Astrocyte of the cerebellum (primary cell): ENCODE measurements at regions not wholly inside any gene's neighbourhood (a gene's known extent, or its start where the extent isn't known, plus 50 kb on each side); places are given as distances from the start of the nearest gene placed in this dataset.
"Not testable (repeated sequence)": the region's sequence is repeated elsewhere in the genome, so short reads cannot be mapped to it uniquely, and the experiment has no call there.

Experiments used
- DNase-seq: peaks from one replicate; pipeline ENCODE4 v3.0.0-alpha.2; 2011; ENCODE audit warnings: low read depth
- H3K4me3 ChIP-seq: 2 replicates; pipeline ENCODE4 v1.5.1; 2011; ENCODE audit warnings: mild to moderate bottlenecking, low read depth, low read length, moderate library complexity
- in situ Hi-C: cut with HindIII; loops from 2 replicates; pipeline ENCODE4 v1.10.0; 2017; ENCODE audit warnings: low sequenced_read_pairs
- TF ChIP-seq, protein P1 (sequence below): IDR thresholded peaks from 2 replicates; pipeline ENCODE4 v1.5.1; 2012; ENCODE audit warnings: low read length, low read depth, moderate library complexity, mild to moderate bottlenecking; ENCODE audit errors: missing control alignments

DNA sequence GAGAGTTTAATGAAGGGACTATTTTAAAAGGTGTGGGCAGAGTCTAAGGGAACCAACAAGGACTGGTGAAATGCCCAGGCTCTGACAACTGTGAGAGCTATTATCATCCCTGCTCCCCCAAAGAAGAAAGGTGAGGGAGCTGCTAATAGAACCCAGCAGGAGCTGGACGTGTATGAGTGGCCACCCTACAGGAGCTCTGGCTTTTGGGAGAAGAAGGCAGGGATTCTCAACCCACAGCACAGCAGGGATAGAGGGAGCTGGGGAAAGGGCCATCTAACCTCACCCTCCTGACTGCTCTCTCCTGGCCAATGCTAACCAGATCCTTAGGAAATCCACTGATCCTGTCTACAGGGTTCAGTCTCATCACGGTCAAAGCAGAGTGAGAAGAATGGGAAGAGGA, 57.1 kb downstream of the GRIN2B start:
- TF ChIP-seq, protein P1, sequence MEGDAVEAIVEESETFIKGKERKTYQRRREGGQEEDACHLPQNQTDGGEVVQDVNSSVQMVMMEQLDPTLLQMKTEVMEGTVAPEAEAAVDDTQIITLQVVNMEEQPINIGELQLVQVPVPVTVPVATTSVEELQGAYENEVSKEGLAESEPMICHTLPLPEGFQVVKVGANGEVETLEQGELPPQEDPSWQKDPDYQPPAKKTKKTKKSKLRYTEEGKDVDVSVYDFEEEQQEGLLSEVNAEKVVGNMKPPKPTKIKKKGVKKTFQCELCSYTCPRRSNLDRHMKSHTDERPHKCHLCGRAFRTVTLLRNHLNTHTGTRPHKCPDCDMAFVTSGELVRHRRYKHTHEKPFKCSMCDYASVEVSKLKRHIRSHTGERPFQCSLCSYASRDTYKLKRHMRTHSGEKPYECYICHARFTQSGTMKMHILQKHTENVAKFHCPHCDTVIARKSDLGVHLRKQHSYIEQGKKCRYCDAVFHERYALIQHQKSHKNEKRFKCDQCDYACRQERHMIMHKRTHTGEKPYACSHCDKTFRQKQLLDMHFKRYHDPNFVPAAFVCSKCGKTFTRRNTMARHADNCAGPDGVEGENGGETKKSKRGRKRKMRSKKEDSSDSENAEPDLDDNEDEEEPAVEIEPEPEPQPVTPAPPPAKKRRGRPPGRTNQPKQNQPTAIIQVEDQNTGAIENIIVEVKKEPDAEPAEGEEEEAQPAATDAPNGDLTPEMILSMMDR, result no peak
- no peak for DNase-seq
- H3K4me3 ChIP-seq, result no peak overlapping the region
- in situ Hi-C loops, result no loop called here

DNA sequence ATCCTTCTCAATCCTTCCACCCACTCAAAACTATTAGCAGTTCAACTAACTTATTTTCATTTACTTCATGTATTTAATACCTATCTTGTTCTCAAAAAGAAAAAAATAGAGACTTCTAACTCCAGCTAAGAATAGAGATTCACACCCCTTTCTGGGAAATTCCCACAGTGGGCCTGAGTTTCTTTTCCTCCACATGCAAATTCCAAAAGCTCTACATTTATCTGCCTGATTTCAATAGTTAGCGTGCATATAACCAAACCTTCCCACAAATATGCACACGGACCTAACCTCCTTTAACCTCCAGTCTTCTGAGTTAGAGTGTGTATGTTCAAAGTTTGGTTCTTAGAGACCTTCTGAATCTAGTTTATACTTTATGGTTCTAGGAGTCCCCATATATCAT, 62.5 kb downstream of the GRIN2B start:
- TF ChIP-seq, protein P1, result no peak
- DNase-seq, result no peak
- in situ Hi-C loops, result no loop called here
- no peak overlapping the region for H3K4me3 ChIP-seq

DNA sequence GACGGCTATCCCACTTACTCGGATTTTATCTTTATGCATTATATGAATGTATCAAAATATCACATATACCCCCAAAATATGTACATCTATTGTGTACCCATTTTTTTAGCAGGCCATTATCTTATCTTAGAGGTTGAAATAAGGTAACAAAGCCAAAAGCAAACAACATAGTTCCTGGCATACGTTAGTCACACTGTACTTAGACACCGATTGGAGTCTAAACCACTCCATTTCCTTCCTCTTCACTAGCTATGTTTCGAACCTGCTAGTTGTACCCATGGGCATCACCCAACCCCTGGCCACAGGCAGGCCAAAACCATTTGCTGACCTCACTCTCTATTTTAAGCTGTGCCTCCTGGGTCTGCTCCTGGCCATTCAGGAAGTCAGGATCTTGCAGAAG, 66.3 kb downstream of the GRIN2B start:
- in situ Hi-C loops, result no loop called here
- TF ChIP-seq, protein P1, result no peak
- DNase-seq, result no peak
- no peak overlapping the region for H3K4me3 ChIP-seq

DNA sequence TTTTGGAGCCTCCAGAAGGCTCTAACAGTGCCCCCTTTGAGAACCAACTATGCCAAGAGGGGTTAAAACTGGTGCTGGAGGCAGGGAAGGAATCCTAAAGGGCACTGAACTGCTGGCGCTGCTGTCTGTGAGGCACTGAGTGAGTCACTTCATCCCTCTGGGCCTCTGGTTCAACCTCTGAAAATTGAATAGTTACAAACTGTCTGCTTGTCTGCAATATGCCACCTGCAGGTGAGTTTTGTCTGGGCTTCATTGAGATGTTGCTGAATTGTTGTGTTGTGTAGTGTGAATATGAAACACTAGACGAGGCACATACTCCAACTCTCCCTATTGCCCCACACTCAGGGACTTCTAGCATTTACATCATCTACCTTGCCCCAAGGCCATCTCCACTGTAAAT, 68.0 kb downstream of the GRIN2B start:
- in situ Hi-C loops, result loop anchor here (5.0 kb wide), 1 partner anchor 59 kb away; no protein-coding TSS in a partner anchor
- TF ChIP-seq, protein P1, result no peak
- H3K4me3 ChIP-seq, result no peak overlapping the region
- DNase-seq, result no peak

DNA sequence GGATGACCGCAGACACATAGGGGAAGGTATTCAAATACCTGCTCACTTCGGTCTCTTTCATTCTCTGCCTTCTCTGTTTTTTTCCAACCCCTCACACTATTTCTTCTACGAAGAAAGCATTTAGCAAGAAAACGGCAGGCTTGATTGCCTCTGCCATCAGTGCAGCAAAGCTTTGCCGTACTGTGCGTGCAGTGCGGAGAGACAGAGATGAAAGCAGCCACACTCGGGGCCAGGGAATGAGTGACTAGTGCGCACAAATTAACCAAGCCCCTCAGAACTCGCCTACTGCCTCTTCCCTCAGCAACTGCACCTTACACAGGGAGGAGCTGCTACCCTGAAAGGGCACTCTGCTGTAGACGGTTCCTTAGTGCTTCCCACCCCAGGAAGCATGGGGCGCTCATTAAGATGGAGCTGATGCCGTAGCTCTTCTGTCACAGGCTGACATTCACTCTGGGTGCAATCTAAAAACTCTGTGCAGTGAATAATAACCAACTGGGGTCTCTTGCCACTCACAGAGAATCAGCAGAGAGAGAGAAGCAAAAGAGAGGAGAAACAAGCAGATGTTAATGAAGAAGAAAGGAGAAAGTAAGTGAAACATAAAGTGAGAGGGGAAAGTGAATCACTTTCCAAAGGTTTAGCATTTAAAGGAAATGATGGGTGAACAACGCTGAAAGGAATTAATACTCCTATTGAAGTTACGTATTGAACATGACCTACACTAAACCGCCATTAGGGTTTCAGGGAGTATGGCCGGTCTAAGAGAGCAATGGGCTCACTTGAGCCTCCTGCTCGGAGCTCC, 69.4 kb downstream of the GRIN2B start:
- in situ Hi-C loops, result loop anchor here (5.0 kb wide), 1 partner anchor 60 kb away; no protein-coding TSS in a partner anchor
- no peak overlapping the region for H3K4me3 ChIP-seq
- TF ChIP-seq, protein P1, result no peak
- no peak for DNase-seq

DNA sequence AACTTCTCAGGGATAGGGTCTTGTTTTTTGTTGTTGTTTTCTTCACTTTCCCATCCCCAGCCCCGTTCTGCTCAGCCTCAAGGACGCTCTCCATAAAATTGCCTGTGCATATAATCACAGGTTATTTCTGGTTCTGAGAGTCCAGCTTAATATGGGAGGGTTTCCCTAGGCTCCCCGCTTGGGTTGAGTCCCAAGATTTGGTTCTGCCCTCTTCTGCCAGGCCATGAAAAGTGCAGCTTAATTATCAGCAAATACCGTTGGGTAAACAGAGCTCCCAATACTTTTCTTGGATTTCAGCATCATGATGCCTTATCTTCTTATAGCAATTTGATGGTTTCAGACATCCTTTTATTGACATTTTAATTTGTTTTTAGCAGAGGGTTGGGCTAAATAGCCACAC, 75.6 kb downstream of the GRIN2B start:
- in situ Hi-C loops, result no loop called here
- no peak for DNase-seq
- H3K4me3 ChIP-seq, result no peak overlapping the region
- TF ChIP-seq, protein P1, result no peak

DNA sequence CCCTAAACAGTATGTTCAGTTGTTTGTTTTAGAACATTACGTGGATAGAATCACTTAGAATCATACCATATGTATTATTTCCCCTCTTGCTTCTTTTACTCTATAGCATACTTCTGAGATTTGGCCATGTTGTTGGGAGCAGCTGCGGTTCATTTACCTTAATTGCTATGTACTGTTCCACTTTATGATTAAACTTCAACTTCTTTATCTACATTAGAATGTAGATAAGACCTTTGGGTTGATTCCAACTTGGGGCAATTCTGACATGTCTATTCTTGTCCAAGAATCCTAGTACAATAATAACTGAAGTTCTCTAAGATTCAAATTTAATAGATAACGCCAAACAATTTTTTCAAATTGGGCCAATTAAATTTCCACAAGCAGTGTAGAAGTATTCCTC, 80.7 kb downstream of the GRIN2B start:
- in situ Hi-C loops, result no loop called here
- H3K4me3 ChIP-seq, result no peak overlapping the region
- DNase-seq, result no peak
- TF ChIP-seq, protein P1, result no peak

DNA sequence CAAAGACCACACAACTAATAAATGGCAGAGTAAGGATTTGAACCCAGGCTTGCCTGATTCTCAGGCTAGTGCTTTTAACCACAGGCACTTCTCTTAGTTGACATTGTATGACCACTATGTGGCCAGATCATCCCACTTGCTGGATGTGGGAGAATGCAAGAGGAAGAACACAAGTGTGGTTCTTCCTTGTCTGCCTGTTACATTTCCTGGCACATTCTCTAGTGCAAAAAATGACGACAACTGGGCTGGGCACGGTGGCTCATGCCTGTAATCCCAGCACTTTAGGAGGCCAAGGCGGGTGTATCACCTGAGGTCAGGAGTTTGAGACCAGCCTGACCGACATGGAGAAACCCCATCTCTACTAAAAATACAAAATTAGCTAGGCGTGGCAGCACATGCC, 83.0 kb downstream of the GRIN2B start:
- DNase-seq, H3K4me3 ChIP-seq, in situ Hi-C loops: not testable (repeated sequence)
